GM18951 (cell line): ENCODE measurements at regions not wholly inside any gene's neighbourhood (a gene's known extent, or its start where the extent isn't known, plus 50 kb on each side); places are given as distances from the start of the nearest gene placed in this dataset.

Source experiments
- POLR2A ChIP-seq: IDR thresholded peaks from 4 replicates; pipeline ENCODE4 v1.6.1; 2011; ENCODE audit warnings: mild to moderate bottlenecking; ENCODE audit not compliant: insufficient read length, insufficient read depth; ENCODE audit errors: extremely low read depth
- in situ Hi-C: fragments of 300-500 bp; cut with MboI; formaldehyde crosslinking; loops from one replicate; pipeline ENCODE4 v1.12.0; 2022; ENCODE audit warnings: low sequenced_read_pairs, mixed read lengths, inconsistent platforms; ENCODE audit not compliant: unreplicated experiment

GRCh38 chr9:126216826-126217225, 109.8 kb upstream of the MVB12B start:
- no peak for TF ChIP-seq POLR2A
- in situ Hi-C loops: no loop called here

GRCh38 chr9:126217250-126217653, 109.4 kb upstream of the MVB12B start:
- TF ChIP-seq POLR2A: no peak
- in situ Hi-C loops: no loop called here

GRCh38 chr9:126217797-126218196, 108.8 kb upstream of the MVB12B start:
- TF ChIP-seq POLR2A: no peak
- in situ Hi-C loops: no loop called here

GRCh38 chr9:126218359-126219125, 108.1 kb upstream of the MVB12B start:
- TF ChIP-seq POLR2A: no peak
- in situ Hi-C loops: no loop called here

- in situ Hi-C loops: no loop called here
- no peak for TF ChIP-seq POLR2A
Observed at GRCh38 chr9:126219166-126219565, 107.5 kb upstream of the MVB12B start.

- no peak for TF ChIP-seq POLR2A
- in situ Hi-C loops: loop anchor here (10.0 kb wide), 1 partner anchor 815 kb away; no protein-coding TSS in a partner anchor
Observed at GRCh38 chr9:126219648-126220063, 107.0 kb upstream of the MVB12B start.

GRCh38 chr9:126221480-126221879, 105.1 kb upstream of the MVB12B start:
- in situ Hi-C loops: loop anchor here (10.0 kb wide), 1 partner anchor 817 kb away; no protein-coding TSS in a partner anchor
- no peak for TF ChIP-seq POLR2A

GRCh38 chr9:126222363-126222834, 104.2 kb upstream of the MVB12B start:
- in situ Hi-C loops: loop anchor here (10.0 kb wide), 1 partner anchor 818 kb away; no protein-coding TSS in a partner anchor

GRCh38 chr9:126222835-126223431, 103.7 kb upstream of the MVB12B start:
- TF ChIP-seq POLR2A: no peak
- in situ Hi-C loops: loop anchor here (10.0 kb wide), 1 partner anchor 818 kb away; no protein-coding TSS in a partner anchor

More at GRCh38 chr9:126222363-126222834, 104.2 kb upstream of the MVB12B start:
- no peak for TF ChIP-seq POLR2A

- TF ChIP-seq POLR2A: no peak
- in situ Hi-C loops: loop anchor here (10.0 kb wide), 1 partner anchor 819 kb away; no protein-coding TSS in a partner anchor
Observed at GRCh38 chr9:126223798-126224531, 102.7 kb upstream of the MVB12B start.

- in situ Hi-C loops: loop anchor here (10.0 kb wide), 1 partner anchor 821 kb away; no protein-coding TSS in a partner anchor
- no peak for TF ChIP-seq POLR2A
Observed at GRCh38 chr9:126225611-126226609, 100.7 kb upstream of the MVB12B start.
